KBM-7 (cell line): ENCODE measurements at regions not wholly inside any gene's neighbourhood (a gene's known extent, or its start where the extent isn't known, plus 50 kb on each side); places are given as distances from the start of the nearest gene placed in this dataset.

Experiments
- DNase-seq: peaks from one replicate; pipeline ENCODE4 v3.0.0-alpha.2; 2015
- in situ Hi-C: fragments of 300-500 bp; cut with MboI; formaldehyde crosslinking; loops from 2 replicates; pipeline ENCODE4 v1.14.3; 2020; ENCODE audit warnings: low sequenced_read_pairs, low pct_unique_long_range_greater_than_20kb, mixed read lengths

DNA sequence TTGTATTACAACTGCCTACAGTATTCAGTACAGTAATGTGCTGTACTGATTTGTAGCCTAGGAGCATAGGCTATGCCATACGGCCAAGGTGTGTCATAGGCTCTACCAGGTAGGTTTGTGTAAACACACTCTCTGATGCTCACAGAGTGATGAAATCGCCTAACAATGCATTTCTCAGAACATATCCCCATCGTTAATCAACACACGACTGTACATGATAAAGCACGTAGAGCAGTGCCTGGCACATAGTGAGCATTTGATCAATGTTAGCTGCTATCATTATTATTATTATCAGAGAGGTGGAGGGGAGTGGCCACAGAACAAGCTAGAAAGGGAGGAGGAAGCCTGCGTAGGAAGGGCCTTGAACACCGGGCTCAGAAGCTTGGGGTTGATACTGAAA is 81.1 kb upstream of the LHX1 start:
- no peak for DNase-seq
- in situ Hi-C loops: no loop called here

DNA sequence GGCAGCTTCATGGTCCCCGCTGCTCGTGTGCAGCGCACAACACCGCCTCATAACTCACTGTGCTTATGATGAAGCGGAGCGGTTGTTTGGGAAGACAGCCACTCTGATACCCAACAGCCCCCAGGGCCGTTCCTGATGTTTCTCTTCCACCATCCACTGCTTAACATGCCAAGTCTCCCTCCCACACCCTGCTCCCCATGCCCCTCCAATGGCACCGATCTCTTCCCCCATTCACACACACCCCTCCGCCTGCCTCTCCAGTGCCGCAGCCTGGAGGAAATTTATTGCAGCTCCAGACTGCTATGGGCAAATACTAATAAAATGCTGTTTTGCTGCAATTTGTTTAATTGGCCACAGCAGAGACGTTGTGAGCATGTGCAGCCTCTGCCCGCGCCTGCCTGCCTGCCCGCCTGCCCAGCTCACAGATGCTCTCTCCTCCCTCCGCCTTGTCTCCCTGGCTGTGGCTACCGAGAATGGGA is 80.3 kb upstream of the LHX1 start:
- DNase-seq: no peak
- in situ Hi-C loops: no loop called here

DNA sequence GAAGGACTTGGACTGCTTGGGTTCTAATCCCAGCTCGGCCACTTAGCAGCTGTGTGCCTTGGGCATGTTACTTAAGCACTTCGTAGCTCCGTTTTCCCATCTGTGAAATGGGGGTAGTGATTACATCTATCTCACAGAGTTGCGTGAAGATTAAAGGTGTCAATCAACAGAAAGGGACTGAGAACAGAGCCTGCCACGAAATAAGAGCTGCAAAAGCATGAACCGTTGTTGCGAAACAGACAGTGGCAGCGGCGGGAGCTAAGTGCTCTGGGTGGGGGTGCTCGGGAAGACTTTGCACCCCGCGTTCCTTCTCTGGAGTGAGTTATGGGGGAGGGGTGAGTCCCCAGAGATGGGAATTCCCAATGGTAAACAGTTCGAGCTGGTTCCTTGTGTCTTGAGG is 79.6 kb upstream of the LHX1 start:
- in situ Hi-C loops: no loop called here
- no peak for DNase-seq

DNA sequence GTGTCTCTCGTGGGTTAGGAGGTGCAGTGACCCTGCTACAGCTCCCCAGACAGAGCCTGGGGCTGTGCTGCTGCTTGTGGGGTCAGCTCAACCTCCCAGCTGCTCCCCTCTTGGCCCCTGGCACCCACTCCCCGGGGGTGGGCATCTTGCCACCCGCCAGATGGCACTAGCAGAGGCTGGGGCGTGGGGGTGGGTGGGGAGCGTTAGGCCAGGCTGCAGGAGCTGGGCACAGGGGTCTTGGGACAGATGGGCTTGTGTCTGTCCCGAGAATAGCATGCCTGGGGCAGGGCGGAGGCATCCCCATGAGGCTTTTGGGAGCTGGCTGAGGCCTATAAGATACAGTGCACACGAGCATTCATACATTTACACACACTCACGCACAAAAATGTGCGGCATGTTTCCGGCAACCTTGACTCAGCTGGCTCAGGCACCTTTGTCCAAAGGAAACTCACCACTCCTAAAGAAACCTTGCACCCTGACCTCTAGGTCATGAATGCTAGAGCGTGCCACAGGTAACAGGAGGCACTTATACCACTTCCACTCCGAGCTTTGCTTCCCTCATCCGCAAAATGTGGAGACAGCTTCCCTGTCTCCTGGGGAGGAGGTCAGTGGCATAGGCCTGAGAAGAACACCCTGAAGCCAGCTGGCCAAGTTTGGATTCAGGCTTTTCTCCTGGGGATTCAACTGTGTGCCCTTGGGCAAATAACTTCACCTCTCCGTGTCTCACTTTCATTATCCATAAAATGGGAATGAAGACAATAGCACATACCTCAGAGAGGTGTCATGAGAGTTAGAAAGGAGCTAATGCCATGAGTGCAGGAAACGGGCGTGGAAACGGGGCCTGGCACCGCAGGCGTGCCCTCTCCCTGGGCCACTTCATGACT is 78.9 kb upstream of the LHX1 start:
- in situ Hi-C loops: no loop called here
- no peak for DNase-seq

DNA sequence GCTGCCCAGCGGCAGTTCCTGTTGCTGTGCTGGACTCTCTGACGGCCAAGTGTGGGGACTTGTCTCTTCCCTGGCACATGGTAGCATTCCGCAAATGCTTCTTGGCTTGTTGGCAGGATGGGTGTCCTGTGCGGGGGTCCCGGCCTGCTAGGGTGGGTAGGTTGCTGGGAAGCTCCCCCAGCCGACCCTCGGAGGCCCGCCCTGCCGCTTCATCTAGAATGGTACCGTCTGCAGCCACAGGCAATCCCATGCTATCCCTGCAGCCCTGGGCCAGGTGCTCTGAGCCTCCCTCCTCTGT is 78.3 kb upstream of the LHX1 start:
- in situ Hi-C loops: no loop called here
- DNase-seq: no peak

DNA sequence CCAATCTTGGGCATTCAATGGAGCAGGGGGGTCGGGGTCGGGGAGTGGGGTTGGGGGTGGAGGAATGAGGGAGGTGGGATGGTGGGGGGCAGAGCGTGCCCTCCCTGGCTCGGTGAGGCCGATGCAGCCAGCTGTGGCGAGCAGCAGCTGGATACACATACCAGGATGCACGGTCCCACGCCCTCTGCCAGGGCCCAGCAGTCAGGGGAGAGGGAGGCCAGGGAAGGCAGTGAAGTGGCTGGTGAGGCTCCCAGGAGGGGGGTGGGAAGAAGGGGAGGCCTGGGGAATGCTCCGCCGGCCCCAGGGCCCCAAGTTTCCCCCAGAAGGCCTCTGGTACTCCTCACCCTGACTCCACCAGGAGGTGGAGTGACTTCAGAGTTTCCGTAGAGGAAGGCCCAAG is 77.6 kb upstream of the LHX1 start:
- DNase-seq: no peak
- in situ Hi-C loops: no loop called here

DNA sequence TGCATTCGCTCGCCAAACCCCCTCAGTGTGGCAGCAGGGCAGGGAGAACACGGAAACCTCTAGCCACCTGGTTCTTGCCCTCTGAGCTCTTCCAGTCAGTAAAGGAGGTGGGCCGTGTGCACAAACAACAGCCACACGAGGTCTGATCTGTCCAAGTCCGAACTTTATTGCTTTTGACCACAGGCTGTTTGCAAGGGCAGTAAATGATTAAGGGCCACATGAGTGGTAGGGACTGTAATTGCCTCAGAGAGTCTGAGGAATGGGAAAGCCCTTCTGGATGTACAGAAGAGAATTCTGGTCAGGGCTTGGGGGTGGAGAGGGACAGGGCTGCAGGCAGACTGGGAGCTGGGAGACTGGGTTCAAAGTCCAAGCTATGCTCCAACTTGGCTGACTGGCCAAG is 75.7 kb upstream of the LHX1 start:
- DNase-seq: no peak
- in situ Hi-C loops: no loop called here

DNA sequence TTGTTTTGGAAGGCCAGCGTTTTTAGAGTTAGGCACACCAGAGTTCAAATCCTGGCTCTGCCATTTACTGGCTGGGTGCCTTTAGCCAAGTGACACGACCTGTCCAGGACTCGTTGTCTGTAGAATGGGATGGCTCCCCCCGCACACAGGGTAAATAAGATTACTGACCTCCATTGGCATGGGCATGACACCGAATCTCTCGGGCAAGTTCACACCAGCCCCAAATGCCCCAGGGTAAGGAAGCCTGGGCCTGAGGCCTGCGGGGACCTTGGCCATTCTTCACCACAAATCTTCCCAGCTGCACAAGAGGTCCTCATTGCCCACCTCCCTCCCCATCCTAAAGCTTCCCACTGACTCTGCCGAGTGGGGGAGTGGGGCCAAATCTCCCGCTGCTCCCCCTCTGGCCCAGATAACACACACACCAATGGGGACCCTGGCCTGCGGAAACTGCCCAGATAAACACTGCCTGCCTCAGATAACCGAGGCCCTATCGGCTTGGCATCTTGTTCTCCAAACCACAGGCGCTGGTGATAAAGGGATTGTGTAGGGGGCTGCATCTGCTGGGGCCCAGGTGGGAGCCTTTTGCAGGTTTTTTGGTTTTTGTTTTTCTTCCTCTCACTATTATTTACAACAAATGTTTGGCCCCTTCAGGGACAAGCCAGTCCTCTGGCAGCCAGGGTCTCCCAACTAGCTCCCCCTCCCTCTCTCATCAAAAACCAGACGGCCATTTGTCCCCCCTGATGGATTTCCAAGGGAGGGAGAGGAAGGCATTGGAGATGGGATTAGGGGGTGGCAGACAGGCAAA is 75.0 kb upstream of the LHX1 start:
- in situ Hi-C loops: no loop called here
- no peak for DNase-seq

DNA sequence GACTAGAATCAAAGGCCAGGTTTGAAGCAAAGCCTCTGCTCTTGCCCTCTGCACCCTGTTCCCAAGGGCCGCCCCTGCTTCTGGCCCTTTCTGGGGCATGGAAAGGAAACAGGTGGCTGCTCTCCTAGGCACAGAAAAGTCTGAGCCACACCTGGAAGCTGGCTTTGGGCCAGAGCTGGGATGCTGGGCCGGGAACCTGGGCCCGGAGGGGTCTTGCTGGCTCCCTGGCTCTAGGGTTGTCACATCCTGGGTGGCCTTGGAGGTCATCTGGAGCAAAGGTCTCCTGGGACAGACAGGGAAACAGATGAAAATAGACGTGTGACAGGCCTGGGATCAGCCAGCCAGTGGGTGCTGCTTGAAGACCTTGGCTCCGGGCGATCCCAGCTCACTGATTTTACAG is 74.1 kb upstream of the LHX1 start:
- in situ Hi-C loops: no loop called here
- no peak for DNase-seq

DNA sequence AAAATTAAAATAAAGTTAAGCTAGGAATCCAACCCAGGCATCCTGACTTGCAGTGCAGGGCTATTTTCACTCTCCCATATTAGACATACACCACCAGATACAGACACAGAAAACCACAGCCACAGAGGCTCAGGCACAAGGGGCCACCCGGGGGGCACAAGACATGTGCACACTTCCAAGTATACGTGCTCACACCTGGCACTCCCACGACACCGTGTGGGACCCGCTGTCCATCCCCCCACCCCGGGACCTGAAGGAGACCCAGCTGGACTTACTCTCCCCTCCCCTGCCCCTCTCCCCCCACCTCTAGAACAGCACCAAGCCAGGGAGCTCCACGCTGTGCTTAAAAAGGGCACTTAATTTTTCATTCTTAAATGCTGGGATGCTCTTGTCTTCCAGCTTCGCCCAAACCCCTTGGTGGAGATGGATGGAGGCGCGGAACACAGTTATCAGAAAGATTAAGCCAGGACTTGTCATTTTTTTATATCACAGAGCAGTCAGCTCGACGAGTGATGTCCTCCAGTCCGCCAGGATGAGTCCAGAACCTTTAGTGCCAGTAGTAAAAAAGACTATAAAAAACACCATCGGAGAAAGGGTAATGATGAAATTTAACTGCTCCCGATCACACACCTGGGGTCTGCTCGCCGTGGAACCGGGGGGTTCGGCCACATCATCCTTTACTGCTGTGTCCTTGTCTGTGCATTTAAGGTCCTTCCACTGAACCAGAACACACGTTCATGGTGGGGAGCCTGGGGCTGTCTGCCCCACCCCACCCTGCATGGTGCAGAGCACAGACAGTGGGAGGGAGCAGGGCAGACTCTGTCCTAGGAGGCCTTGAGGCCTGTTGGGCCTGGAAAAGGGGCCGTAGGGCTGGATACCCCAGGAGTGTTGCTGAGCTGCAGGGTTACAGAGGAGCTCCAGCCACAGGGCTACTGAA is 73.3 kb upstream of the LHX1 start:
- no peak for DNase-seq
- in situ Hi-C loops: no loop called here

DNA sequence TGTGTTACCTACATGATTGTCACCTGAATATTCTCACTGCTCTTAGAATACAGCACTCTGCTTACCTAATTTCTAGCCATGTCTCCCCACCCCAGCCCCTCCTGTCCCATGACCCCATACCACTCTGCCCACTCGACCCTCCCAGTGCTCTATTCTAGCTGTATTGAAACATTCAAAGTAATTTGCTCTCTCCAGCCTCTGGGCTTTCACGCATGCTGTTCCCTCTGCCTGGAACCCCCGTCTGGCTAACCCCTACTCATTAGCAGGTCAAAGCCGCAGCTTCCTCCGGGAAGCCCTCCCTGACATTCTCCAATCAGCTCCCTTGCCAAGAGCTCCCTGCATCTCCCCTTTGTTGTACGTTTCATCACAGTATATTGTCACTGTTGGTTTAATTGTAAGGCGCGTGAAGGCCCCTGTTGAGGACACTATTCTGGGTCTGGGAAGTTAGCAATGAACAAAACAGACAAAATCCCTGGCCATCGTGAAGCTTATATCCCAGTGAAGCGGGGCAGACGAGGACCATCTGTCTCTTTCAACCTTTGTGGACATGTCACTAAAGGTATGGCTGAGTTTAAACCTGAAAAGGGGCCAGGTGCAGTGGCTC is 72.3 kb upstream of the LHX1 start:
- no peak for DNase-seq
- in situ Hi-C loops: no loop called here

DNA sequence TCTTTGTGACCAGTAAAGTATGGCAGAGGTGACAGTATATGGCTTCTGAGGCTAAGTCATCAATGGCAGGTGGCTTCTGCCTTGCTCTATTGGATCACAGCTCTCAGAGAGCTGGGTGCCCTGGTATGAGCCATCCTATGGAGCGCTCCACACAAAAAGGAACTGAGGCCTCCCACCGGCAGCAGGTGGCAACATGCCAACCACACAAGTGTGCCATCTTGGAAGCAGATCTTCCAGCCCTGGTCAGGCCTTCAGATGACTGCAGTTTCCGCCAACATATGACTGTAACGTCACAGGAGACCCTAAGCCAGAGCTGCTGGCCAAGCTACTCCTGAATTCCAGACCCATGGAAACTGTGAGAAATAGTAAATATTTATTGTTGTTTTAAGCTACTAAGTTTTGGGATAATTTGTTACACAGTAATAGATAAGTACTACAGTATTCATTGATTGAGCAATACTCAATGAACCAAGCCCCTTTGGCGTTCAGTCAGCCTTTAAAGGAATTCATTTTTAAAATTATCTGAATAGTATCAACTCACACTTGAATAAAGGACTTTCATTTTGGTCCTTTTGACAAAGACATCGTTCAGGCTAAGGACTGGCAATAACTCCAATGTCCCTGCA is 69.4 kb upstream of the LHX1 start:
- in situ Hi-C loops: no loop called here
- no peak for DNase-seq

DNA sequence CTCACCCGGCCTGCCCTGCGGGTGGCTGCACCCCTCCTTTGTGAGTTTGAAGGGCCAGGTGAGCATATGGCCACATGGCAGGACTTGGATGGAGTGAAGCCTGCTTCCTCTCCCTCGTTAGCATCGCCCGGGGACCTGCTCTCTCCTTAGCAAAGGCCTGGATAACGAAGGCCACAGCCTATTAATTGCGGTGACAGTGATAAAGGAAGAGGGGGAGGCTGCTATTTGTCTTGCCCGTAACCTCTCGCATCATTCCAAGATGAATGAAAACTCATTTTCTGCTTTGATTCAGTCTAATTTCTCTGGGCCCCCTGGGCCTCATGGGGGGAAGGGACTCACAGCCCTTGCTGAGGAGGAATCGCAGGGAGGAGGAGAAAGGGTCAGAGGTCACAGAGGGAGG is 68.5 kb upstream of the LHX1 start:
- in situ Hi-C loops: no loop called here
- no peak for DNase-seq

DNA sequence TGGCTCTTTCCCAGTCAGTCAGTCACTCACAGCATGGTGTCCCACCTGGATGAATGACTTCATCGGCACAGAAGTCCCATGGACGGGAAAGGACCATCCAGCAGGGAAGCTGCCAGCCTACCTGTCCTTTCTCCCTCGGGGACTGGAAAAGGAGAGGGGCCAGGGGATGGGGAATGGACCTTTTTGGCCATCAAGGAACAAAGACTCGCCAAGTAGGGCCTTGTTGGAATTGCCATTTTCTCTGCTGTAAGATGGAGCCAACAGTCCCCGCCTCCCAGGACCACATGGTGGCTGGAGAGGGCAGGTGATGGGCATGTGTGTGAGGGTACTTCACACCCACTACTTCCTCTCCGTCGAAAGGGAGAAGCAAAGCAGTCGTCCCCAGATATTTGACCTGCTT is 67.8 kb upstream of the LHX1 start:
- DNase-seq: no peak

DNA sequence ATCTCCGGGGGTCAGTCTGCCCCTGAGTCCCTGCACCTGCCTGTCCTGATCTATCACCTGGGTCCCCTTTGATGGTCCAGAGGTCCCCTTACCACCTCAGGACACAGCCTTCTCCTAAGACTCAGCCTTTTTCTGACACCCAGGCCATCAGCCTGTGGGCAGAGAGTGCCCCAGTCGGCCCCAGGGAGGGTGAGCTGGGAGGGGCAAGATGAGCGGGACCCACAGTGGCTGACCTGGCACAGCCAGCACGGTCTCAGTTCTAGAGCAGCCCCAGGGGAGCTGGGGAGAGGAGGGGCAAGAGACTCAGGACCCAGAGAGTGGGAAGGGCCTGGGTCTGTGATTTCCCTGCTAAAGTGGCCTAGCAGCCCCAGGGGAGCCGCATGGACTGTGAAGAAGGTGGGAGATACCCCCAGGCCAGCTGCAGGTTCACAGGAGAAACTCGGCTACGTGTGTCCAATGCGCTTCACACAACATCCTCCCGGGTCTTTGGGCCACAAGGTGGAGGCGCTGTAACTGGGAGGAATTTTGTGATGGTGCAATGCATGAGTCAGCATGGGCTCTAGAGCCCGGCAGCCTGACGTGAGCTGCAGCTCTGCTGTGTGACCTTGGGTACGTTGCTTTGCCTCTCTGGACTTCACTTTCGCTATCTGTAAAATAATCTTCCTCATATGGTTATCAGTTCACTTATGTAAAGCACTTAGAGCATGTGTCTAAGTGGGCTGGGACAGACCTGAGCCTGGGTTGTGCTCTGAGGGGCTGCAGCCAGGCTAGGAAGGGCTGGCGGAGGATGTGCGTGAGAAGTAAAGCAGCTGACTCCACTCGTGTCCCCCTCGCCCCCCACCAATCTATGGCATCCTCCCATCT is 67.2 kb upstream of the LHX1 start:
- DNase-seq: no peak
- in situ Hi-C loops: no loop called here

More for the DNA sequence above, 67.8 kb upstream of the LHX1 start:
- in situ Hi-C loops: no loop called here

DNA sequence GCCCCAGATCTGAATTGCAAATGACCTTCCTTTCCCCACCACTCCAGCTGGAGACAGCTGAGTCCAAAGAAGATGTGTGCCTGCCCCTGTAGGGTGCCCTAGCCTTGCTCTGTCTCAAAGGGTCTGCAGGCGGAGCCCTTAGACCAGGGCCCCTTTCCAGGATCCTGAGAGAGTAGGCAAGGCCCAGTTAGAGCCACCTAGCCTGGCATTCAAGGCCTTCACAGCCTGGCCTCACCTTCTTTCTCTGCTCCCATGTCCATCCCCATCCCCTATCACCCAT is 66.6 kb upstream of the LHX1 start:
- in situ Hi-C loops: no loop called here
- DNase-seq: no peak

DNA sequence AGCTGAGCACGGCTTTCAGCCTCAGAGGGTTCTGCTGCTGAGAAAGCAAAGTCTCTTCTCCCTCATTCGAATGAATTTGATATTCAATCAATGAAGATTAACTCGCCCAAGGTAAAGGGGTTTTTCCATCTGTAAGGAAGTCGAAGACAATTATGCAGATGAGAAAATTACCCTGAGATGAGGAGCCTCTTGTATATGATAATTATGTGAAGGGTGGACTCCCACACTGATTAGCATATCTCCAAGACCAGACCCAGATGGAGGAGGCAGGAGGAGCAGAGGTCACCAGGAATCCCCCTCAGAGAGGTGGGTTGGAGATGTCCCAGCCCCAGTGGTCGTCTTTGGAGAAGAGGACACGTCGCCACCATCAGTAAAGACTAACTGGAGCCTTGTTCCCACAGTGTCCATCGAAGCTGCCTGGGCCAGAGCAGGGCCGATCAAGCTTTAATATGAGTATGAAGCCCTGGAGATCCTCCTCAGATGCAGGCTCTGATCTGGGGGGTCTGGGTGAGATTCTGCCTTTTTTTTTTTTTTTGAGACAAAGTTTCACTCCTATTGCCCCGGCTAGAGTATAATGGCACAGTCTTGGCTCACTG is 61.5 kb upstream of the LHX1 start:
- DNase-seq: no peak
- in situ Hi-C loops: no loop called here

DNA sequence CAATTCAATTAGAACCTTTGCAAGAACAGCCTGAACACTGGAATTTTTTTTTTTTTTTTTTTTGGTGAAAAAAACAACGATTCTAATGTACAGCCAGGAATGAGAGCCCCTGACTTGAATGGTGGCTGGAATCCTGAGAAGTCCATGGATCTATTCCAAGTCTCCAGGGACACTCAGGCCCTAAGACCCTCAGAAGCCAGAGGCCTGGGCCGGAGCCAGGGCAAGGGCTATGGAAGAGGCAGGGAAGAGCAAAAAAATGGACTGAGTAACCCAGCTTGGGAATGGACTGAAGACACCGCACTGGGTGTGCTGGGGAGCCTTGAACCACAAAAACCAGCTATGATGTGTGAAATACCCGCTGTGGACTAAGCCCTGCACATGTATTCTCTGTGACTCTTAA is 60.3 kb upstream of the LHX1 start:
- in situ Hi-C loops: no loop called here
- DNase-seq: no peak
